Activated T-helper 1 cell treated with Interleukin-2 at 50 U/mL for 16 hours (primary cell): ENCODE measurements at regions not wholly inside any gene's neighbourhood (a gene's known extent, or its start where the extent isn't known, plus 50 kb on each side); places are given as distances from the start of the nearest gene placed in this dataset.

Experiments
- DNase-seq: peaks from one replicate; pipeline ENCODE4 v3.0.0-alpha.2; 2020; ENCODE audit warnings: low read depth

DNA sequence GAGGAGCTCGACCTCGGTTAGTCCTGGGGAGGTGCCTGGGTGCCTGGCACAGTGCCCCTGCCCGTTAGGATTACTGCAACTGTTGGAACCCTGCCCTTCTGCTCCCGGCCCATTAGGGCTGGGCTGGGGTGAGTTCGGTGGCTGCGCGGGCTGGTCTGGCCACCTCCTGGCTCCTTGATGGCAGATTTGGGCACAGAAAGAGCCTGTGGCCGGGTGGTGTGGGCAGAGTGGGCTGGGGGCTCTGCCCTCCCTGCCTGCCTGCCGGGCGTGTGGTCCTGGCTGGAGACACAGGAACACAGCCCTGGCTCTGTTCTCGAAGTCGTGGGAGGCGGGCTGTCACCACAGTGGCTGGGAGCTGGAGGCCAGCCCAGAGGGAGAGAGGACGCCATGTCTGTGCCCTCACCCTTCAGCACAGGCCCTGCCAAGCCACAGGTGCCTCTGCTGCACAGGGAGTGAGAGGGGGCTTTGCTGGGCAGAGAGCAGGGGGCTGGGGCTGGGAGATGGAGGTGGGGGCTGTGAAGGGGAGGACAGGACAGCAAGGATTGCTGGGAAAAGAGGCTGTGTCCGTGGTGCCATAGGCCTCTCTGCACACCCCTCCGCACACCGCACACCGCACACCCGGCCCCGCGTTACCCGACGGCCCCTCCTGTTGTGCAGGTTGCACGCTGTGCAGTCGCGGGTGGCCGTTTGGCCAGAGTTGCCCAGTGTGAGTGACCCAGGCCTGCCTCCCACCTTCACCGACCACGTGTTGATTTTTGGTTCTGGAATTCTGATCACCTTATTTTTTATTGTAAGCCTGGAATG, 236.6 kb upstream of the GSE1 start:
- no peak for DNase-seq

DNA sequence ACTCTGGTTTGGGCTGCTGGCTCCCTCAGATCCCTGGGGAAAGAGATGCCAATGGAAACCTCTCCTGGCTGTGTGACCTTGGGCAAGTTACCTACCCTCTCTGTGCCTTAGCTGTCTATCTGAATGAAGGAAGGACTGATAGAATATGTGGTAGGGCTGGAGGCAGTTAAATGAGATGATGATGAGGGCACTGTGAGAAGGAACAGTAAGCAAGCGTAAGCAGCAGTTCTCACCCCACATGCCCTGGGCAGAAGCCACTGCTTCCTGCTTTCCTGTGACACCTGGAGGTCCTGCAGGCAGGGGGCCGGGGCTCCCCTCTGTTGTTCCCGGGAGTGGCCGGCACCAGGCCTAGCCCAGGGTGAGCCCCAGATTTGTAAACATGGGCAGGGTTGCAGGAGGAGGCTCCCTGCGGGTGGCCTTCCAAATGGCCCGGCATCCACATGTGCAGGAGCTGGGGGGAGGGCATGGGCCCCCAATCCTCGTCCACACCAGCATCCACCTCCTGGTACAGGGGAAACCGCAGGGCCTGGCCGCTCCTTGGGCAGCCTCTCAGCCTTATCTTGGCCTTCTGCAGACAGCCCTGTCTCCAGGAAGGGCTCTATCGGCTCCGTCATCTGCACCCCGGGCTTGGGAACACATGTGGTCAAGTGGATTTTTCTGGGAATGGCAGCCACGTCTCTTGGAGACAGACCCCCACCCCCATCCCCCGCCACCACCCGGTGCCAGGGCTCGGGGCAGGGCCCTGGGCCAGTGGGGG, 235.6 kb upstream of the GSE1 start:
- DNase-seq = no peak

GRCh38 chr16:85378145-85379040, 234.7 kb upstream of the GSE1 start:
- DNase-seq = no peak

- DNase-seq = no peak
These were observed 233.8 kb upstream of the GSE1 start for GRCh38 chr16:85379041-85380001.

DNA sequence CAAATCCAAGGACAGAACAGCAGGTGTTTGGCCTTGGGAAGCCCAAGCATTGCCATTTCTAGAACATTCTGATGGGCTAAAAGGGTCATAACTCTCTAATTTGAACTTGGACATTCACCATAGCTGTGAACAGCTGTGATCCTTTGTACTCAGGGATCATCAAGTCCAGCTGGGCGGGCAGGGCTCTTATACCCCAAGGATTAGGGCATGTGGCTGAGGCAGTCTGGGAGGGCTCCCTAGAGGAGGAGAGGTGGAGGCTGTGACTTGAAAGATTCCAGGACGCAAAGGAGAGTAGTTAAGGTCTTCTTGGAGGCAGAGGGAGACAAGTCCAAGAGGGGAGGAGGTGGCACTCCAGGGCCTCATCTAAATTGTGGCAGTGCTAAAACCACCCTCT, 233.1 kb upstream of the GSE1 start:
- DNase-seq = no peak

- no peak for DNase-seq
These were observed 232.0 kb upstream of the GSE1 start for GRCh38 chr16:85380905-85381737.

- DNase-seq = no peak
These were observed 231.2 kb upstream of the GSE1 start for GRCh38 chr16:85381738-85382592.

DNA sequence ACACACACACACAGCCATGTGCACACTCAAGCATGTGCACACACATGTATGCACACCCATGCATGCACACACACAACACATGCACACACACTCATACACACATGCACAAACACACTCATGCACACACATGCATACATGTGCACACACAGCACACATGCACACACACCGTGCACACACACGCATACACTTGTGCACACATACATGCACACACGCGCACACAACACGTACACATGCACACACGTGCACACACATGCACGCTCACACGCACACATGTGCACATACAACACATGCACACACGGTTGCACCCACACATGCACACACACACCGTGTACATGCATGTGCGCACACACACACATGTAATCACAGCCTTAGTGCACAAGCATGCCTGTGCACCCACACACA, 230.4 kb upstream of the GSE1 start:
- DNase-seq = no peak

GRCh38 chr16:85383836-85384832, 229.0 kb upstream of the GSE1 start:
- no peak for DNase-seq

DNA sequence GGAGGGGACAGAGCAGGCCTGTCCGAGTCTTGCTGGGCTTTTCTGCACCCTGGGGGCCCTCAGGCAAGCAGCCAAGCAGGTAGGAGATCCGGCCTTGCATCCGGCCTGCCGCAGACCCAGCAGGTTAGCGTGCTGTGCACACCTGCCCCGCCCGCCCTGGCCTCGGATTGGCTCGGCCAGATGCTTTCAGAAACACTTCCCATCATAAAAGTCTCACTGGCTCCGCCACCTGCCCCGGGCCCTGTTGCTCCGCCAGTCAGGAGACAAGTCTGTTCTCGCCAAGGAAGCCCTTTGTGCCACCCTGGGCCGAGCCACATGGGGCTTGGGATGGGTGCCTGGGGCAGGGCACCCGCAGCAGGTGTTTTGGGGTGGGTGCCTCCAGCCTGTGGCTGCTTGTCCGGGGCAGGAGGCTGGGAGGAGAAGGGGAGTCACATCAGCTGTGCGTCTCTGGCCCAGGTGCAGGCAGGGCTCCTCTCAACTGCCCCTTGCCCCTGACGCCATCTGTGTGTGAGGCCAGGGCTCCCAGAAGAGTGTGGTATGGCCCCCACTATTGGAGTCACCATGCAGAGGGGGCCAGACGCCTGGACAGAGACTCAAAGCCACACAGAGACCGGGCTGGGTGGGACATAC, 228.2 kb upstream of the GSE1 start:
- DNase-seq = no peak

GRCh38 chr16:85385463-85386331, 227.4 kb upstream of the GSE1 start:
- DNase-seq = no peak

DNA sequence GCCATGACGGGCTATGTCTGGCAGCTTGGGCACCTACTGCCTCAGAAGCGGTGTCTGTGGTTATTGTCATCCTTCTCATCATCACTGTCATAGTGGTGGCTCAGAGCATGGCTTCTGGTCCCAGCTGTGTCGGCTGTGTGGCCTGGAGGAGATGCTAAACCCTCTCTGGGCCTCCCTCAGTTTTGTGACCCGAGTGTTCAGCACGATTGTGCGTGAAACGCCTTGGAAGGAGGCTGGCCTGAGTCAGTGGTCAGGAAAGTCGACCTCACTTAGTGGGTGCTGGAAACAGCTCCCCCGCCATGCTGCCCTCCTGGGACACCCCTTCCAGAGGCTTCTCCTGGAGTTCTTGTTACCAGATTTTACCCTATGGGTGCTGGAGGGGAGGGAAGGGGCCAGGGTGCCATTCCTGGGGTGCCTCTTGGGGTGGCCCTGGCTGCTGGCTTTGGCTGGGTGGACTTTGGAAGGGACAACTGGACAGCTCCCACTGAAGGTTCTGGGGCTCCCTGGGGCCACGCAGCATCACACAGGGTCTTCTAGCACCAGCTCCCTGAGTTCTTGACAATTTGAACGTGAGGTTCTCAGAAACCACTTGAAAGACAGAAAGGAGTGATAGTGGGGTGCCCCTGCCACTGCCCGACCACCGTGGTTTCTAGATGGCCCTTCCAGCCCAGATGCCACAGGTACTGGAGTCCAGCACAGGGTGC, 226.5 kb upstream of the GSE1 start:
- DNase-seq = no peak

DNA sequence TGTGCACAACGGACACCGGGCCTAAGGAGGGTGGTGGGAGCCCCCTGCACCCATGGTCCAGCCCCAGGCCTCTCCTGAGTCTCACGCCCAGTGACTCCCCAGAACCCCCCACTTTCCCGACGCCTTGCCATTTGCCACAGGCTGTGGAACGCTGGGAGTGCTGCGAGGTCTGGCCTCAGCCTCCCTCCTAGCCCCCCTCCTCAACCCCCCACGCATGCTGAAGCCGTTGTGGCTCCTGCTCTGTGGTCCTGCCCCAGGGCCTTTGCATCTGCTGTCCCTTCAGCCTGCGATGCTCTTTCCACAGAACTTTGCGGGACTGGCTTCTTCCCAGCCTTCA, 226.0 kb upstream of the GSE1 start:
- DNase-seq = no peak

DNA sequence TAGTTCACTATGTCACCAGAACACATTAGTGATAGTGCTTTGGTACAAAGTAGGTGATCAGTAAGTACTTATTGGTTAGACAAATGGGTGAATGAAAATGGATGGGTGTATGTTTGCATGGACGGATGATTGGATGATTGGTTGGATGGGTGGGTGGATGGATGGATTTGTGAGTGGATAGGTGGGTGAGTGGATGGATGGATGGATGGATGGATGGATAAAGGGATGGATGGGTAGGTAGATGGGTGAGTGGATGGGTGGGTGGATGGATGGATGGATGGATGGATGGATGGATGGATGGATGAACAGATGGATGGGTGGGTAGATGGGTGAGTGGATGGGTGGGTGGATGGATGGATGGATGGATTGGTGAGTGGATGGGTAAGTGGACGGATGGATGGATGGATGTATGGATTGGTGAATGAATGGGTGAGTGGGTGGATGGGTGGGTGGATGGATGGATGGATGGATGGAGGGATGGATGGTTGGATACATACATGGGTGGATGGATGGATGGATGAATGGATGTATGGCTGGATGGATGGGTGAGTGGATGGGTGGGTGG, 225.3 kb upstream of the GSE1 start:
- DNase-seq = no peak

GRCh38 chr16:85389679-85390470, 223.2 kb upstream of the GSE1 start:
- DNase-seq = no peak
